GM18511 (cell line): ENCODE measurements at regions not wholly inside any gene's neighbourhood (a gene's known extent, or its start where the extent isn't known, plus 50 kb on each side); places are given as distances from the start of the nearest gene placed in this dataset.

Experiments
- ATAC-seq: cut with Tn5 transposase; IDR thresholded peaks from one replicate; pipeline ENCODE4 v1.9.1; 2021; ENCODE audit warnings: mild to moderate bottlenecking, moderate library complexity; ENCODE audit not compliant: unreplicated experiment

DNA sequence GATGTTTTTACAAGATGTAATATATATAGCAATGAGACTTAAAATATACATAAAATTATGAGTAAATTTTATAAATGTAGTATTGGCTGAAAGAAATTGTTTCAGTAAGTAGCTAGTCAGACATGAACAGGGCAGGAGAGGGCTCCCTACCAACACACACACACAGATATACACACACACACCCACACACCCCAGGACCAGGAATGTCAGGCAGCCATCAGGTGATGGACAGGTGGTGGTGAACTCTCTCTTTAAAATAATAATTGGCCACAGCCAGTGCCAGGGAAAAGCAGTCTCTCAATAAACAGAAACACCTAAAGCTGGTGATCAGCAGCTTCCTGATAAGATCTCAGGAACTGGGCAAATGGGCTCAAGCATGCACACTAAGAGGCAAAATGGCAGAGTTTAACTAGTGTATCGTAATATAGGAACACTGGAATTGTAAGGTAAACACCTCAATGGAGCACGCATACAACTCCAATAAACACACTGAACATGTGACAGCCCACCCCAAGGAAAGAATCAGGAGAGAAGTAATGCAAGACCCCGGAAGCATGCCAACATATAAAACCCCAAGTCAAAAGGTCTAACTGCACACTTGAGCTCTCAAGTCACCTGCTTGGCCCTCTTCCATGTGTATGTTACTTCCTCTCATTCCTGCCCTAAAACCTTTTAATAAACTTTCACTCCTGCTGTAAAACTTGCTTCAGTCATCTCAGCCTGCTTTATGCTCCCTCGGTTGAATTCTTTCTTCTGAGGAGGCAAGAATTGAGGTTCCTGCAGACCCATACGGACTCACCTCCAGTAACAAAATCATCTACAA is 1034.1 kb upstream of the SEMA6D start:
- no peak for ATAC-seq

- ATAC-seq, result no peak
Measured at GRCh38 chr15:46685096-46685495, 1032.2 kb upstream of the SEMA6D start.

GRCh38 chr15:46685681-46686080 is 1031.6 kb upstream of the SEMA6D start:
- no peak for ATAC-seq

GRCh38 chr15:46696281-46696680 is 1021.0 kb upstream of the SEMA6D start:
- ATAC-seq, result no peak

DNA sequence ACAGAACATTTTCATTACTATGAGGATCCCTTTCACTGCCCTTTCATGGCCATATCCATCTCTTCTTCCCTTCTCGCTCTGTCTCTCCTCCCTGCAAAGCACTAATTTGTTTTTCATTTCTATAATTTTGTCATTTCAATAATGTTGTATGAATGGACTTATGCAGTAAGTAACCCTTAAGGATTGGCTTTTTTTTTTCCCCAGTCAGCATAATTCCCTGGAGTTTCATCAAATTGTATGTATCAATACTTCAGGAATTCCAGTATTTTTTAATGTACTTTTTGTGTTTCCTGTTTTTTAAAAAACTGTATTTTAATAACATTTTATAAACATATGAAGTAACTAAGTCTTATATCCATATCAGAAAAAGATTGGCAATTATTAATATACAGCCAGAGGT is 1016.0 kb upstream of the SEMA6D start:
- ATAC-seq, result no peak

DNA sequence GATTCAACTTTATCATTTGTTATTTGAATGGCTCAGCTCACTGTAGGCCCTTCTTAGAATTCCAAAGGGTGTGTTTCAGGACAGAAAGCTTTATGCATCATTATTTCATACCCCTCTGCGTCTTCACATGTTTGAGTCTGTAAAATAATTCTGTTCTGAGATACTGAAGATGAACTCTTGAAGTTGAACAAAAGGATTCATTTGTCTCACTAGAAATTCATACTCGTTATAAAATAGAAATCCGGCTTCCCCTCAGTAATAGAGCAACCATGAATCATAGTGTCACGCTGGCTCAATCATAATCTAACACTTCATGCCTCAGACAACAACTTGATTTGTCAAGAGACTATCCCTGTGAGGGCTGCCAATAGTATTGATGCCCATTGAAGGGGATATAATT is 1015.4 kb upstream of the SEMA6D start:
- no peak for ATAC-seq

GRCh38 chr15:46703020-46703861 is 1014.1 kb upstream of the SEMA6D start:
- ATAC-seq, result no peak

GRCh38 chr15:46703871-46704637 is 1013.3 kb upstream of the SEMA6D start:
- no peak for ATAC-seq

DNA sequence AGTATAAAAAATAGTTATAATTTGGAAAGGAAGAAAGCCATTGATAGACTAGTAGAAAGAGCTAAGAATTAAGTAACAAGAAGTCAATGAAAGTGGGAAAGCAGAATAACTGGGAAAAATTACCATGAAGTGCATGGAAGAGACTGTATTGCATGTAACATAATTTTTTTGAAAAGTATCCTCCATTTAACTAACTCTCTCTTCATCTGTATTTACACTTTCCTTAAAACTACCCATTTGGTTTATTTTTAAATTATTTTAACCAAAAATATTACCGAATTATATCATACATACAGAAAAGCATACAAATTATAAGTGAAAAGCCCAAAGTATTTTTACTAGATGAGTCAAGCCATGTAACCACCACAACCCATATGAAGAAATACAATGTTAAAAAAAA is 1009.9 kb upstream of the SEMA6D start:
- ATAC-seq, result no peak

DNA sequence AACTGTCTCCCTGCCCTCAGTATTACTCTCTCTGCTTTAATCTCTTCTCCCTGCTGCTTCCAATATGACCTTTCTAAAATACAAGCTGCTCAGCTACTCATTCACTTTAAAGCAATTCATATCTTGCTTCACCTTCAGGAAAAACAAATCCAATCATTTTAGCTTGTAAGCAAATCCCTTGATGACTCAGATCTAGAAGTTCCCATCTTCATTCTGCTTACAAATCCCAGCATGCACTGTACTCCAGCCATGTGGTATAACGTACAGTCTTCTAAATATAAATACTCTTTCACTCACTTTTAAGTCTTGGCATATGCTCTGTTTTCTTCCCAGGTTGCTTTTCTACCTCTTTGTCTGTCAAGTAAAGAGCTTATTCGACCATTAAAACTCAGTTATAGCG is 1009.1 kb upstream of the SEMA6D start:
- no peak for ATAC-seq

DNA sequence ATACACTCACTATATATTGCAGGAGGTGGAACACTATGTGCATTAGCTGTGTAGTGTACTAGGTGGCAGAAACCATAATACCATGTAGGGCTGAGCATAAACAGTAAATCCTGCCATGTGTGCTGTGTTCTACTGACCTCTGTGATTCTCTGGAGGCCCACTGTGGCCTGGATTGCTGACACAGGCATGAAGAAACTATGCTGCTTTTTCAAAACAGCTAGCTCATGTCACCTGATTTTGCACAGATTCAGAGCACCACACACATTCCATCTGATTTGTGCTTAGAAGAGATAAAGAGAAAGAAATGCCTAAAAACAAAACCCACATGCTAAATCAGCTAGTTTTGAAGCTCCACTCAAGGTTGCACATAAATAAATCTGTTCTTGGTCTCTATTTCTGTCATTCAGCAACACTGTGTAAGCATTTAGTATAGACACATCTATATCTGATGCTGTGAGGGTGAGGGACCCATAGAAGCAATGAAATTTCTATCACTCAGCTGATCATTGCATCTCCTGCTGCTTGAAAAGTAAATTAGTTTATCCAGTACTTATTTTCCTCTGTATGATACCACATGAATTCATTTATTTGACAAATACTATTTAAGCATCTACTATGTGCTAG is 1007.7 kb upstream of the SEMA6D start:
- ATAC-seq, result no peak

GRCh38 chr15:46710401-46710960 is 1006.8 kb upstream of the SEMA6D start:
- no peak for ATAC-seq

DNA sequence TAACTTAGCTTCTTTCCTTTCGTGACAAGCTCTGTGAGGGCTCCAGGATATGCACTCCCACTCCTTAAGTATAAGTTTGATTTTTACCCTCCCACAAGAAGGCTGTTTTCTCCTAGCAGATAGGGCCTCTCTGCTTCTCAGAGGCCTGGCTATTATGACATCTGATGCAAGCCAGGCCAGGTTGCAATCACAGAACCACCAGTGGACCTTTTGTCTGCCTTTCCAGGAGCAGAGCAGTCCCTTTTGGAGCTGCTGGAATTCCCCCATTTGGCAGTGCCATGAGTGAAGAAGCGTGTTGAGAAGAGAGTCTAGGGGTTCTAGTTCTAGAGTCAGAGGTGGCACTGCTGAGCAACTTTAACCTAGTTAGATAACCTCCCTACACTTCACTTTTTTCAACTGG is 1004.3 kb upstream of the SEMA6D start:
- ATAC-seq, result no peak

- ATAC-seq, result no peak
Measured at GRCh38 chr15:46714950-46715349, 1002.4 kb upstream of the SEMA6D start.

- ATAC-seq, result no peak
Measured at GRCh38 chr15:46723308-46723707, 994.0 kb upstream of the SEMA6D start.

DNA sequence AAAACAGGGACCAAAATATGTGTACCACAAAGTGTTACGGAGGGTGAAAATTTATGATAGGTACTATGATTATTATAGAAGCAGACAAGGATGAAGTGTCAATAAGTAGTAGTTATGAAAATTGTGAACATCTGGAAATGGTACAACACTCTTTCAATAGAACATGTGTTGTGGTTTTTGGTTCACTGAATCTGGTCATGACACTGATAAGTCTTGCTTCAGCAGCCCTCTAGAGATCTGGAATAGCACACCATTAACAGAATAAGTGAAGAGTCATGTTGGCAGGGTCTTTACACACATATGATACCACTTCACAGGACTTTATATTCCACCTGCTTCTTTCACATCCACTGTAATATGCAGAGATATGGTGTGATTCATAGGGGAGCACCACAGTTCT is 985.2 kb upstream of the SEMA6D start:
- ATAC-seq, result no peak

GRCh38 chr15:46735115-46735514 is 982.2 kb upstream of the SEMA6D start:
- ATAC-seq, result no peak

DNA sequence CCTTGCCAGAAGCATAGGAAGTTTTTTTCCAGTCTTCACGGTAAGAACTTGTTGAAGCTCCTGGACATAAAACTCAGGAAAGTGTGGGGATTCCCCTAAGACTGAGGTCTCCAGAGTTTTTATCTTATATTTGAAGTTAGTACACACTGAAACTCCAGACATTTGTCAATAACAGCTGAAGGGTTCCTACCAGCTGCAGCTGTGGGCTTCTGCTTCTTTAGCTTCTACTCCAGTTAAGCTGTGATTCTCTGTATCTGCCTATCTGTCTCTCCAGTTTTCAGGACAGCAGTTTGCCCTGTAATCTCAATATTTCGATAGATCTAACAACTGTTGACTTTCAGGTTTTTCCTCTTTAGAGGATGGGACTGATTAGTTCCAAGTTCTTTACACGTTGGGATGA is 966.0 kb upstream of the SEMA6D start:
- no peak for ATAC-seq

GRCh38 chr15:46753946-46754345 is 963.4 kb upstream of the SEMA6D start:
- ATAC-seq, result no peak

DNA sequence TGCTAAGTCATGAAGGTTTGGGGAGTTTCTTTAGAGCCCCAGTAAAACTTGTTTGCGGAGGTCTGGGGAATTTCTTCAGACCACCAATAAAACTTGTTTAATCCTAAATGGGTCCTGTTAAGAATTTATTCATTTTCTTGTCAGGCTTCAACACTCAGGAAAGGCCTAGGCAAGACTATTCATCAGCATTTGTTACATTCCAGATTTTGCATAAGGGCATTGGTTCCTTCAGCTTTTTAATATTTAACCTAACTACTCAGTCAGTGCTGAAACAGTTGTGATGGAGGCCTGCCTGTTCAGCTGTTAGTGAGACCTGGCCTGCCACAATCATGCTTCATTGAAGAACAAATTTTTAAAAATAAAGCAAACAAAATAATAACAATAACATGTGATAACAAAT is 954.2 kb upstream of the SEMA6D start:
- no peak for ATAC-seq

DNA sequence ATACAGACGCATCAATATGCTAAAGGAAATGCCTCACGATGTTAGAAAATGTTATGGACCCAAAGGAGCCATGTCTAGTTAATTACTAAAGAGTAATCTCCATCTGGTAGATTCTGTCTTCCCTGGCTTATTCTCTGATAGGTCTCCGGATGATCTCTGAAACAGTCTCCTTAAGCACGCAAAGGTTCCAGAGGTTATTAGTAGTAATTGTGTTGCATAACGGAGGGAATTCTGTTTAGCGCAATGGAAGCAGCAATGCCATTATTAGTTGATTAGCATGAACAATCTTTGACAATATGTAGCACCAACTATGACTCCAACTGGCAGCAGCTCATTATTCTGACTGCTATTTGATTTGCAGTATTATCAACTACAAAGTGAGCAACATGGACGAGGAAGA is 952.5 kb upstream of the SEMA6D start:
- ATAC-seq, result no peak
